Kidney capillary endothelial cell (primary cell): ENCODE measurements at regions not wholly inside any gene's neighbourhood (a gene's known extent, or its start where the extent isn't known, plus 50 kb on each side); places are given as distances from the start of the nearest gene placed in this dataset.

Experiments
- DNase-seq: peaks from one replicate; pipeline ENCODE4 v3.0.0-alpha.2; 2018; ENCODE audit warnings: low spot score

- DNase-seq, result no peak
These were observed 897.2 kb downstream of the TBC1D22A start for GRCh38 chr22:47659467-47660223.

DNA sequence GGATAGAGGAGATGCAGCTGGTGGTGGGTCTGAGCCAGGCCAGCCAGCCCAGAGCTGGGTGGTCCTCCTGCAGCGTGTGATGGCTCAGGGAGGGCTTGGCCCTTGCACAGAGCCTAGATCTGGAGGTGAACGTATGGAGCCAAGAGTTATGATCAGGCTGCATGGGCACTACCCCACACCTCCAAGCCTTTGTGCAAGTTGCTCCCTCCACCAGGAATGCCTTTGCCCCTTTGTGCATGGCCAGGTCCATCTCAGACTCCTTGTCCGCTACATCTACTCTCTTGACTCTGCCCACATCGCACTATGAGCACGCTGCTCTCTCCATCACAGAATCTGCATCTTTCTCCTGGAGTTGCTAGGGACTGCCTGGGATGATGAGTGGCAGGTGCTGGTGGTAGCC is 895.7 kb downstream of the TBC1D22A start:
- no peak for DNase-seq

- DNase-seq, result no peak
These were observed 894.8 kb downstream of the TBC1D22A start for GRCh38 chr22:47657224-47657623.

- no peak for DNase-seq
These were observed 894.4 kb downstream of the TBC1D22A start for GRCh38 chr22:47656806-47657205.

GRCh38 chr22:47655930-47656329 is 893.5 kb downstream of the TBC1D22A start:
- no peak for DNase-seq

- DNase-seq, result no peak
These were observed 892.6 kb downstream of the TBC1D22A start for GRCh38 chr22:47654922-47655491.

- no peak for DNase-seq
These were observed 891.5 kb downstream of the TBC1D22A start for GRCh38 chr22:47653921-47654320.

DNA sequence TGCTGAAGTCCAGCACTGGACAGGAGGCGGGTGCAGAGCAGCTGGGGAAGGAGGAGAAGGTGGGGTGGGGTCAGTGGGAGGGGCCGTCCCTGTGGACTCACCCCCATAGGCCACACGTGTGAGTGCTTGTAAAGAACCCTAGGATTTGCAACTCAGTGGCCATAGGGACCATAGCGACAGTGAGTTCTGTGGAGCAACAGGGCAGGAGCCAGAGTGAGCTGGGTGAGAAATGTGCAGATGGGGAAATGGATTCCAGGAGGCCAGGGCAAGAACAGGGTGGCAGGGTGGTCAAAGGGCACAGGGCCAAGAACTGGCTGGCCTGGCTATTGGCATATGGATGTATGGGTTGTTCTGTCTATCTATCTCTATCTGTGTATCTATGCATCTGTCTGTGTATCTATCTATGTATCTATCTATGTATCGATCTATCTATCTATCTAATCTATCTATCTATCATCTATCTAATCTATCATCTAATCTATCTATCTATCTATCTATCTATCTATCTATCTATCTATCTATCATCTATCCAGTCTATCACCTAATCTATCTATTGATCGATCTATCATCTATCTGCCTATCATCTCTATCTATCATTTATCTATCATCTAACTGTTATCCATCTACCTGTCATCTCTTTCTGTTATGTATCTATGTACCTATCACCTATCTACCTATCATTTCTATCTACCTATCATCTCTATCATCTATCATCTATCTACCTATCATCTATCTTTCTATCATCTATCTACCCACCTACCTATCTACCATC is 889.0 kb downstream of the TBC1D22A start:
- no peak for DNase-seq

DNA sequence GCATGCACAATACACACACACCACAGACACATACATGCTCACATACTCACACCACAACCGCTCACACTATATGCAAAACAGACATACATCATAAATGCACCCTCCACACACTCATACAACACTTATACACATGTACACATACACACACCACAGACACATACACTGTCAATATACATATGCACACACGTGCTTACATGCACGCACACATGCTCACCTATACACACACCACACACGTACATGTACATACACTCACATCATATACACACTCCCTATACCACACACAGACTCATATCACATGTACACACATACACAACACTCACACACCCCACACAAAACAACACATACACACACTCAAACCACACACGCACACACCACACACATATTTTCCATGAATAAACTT is 885.3 kb downstream of the TBC1D22A start:
- no peak for DNase-seq

DNA sequence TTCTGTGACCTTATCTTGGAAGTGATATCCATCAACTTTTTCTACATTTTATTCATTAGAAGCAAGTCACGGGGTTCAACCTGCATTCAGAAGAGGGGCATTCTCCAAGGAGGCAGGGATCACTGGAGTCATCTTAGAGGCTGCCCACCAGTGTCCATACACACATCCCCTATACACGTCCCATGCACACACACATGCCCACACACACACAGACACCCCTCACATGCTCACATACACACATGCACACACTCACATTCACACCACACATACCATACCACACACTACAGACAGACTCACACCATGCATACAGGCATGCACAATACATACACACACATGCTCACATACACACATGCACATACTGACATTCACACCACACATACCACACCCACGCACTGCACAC is 884.7 kb downstream of the TBC1D22A start:
- DNase-seq, result no peak

DNA sequence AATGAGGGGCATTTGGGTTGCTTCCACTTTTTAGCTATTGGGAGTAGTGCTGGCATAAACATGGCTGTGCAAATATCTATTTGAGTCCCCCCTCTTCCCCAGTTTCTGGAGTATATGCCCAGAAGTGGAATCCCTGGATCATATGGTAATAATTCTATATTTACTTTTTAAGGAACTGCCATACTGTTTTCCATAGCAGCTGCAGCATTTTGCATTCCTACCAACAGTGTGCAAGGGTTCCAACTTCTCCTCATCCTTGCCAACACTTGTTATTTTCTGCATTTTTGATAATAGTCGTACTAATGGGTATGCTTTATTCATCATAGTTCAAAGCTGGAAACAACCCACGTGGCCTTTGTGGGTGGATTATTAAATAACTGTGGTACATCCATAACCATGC is 883.5 kb downstream of the TBC1D22A start:
- no peak for DNase-seq

DNA sequence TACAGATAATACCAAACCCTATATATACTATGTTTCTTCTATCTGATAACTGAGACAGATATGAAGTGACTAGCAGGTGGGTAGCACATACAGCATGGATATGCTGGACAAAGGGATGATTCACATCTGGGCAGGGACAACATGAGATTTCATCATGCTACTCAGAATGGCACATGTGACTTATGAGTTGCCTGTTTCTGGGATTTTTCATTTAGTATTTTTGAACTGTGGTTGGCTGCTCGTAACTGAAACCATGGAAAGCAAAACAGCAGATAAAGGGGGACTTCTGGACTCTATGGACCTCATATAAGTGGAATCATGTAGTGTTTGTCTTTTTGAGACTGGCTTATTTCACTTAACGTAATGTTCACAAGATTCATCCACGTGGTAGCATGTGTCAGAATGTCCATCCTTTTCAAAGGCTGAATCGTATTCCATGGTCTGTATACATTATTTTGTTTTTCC is 883.0 kb downstream of the TBC1D22A start:
- no peak for DNase-seq

GRCh38 chr22:47634347-47634746 is 871.9 kb downstream of the TBC1D22A start:
- DNase-seq, result no peak

DNA sequence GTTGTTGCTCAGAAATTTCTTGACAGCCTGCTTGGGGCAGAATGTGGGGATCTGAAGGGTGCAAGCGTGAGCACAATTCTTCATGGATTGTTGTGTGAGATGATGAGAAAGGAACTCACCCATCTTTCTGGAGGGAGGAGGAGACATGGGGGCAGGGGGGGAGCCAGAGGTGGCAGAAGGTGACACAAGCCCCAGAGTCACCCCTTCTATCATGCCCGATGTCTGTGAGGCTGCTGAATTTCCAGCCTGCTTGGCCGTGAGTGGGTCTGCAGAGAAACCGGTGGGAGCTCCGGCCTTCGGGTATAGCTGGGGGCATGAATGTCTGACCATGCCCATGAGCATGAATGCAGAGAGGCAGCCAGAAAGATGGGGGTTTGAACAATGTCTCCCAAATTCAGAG is 870.7 kb downstream of the TBC1D22A start:
- no peak for DNase-seq

- peak; percentile 7 for DNase-seq
These were observed 870.3 kb downstream of the TBC1D22A start for GRCh38 chr22:47632701-47633100.

GRCh38 chr22:47631571-47632102 is 869.2 kb downstream of the TBC1D22A start:
- DNase-seq, result no peak

DNA sequence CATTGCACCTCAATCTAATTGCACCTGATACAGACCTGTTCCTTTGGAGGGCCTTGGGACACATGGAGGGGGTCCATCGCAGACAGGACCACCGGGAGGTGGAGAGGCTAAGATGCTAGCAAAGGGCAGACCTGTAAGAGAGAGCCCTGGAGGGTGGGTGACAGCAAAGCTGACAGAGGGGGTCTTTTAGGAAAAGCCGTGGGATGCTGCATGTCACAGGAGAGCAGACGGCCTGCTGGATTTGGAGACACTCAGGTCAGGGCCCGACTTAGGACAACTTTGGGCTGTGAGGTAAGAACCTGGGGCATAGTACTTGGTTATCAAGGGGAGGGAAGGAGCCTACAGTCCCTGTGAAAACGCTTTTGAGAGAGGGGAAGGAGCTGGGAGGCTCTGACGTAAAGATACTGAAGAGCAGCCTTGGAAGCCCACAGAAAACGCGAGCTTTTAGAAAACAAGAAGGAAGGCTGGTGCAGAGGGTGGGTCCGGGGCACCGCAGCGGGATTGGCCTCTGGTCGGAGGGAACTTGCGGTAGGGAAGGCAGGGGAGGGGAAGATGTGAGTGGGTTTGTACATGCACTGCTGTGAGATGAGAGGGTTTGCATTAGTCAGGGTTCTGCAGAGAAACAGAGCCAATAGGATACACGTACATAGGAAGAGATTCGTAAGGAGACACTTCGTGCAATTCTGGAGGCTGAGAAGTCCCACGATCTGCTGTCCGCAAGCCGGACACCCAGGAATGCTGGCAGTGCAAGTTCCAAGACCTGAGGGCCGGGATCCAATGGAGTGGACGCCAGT is 868.5 kb downstream of the TBC1D22A start:
- no peak for DNase-seq

- no peak for DNase-seq
These were observed 867.6 kb downstream of the TBC1D22A start for GRCh38 chr22:47629791-47630655.

- no peak for DNase-seq
These were observed 866.8 kb downstream of the TBC1D22A start for GRCh38 chr22:47629273-47629711.

- DNase-seq, result no peak
These were observed 866.2 kb downstream of the TBC1D22A start for GRCh38 chr22:47628477-47629272.
